HUDEP-2 (cell line): ENCODE measurements at regions not wholly inside any gene's neighbourhood (a gene's known extent, or its start where the extent isn't known, plus 50 kb on each side); places are given as distances from the start of the nearest gene placed in this dataset.

Experiments used
- DNase-seq, 76 experiments: peaks; one replicate each; lab custom pipeline; 2025; ENCODE audit not compliant: unreplicated experiment in 76 of 76; lab: John Stamatoyannopoulos, UW

DNA sequence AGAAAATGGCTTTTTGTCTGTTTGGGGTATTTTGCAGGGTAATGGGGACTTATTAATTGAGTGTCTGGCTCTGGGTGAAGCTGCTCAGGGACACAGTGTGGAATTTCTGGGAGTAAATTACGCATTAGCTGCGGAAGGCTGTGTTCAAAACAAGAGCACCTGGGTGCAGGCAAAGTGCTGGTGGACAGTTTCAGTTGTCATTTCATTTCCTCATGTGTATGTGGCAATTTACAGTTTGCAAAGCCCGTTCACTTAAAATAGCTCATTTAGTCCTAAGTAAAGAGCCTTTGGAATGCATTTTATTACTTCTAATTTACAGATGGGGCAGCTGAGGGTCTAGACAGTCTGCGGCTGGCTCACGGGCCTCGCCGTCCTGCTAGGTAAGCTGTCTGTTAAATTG, 546.8 kb downstream of the BCL11B start:
- DNase-seq, result no peak

DNA sequence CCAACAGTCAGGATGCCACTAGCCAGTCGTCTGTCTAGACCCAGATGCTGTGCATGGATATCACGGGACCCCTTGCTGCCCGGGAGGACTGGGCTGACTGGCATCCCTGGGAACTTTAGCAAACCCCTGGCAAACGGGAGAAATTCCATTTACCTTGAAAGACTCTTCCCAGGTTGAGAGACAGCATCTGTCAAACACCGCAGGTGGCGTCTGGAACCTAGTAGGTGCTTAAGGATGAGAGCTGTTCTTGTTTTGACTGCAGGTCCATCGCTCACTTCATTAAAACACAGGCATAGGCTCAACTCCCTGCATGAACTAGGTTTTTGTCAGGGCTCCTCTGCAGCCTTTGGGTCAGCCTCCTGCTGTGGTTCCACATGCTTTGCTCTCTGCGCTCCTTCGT, 546.3 kb downstream of the BCL11B start:
- DNase-seq, result no peak

GRCh38 chr14:98726585-98727405, 545.2 kb downstream of the BCL11B start:
- DNase-seq, result no peak

- no peak for DNase-seq
Observed at GRCh38 chr14:98728024-98728423, 544.0 kb downstream of the BCL11B start.

DNA sequence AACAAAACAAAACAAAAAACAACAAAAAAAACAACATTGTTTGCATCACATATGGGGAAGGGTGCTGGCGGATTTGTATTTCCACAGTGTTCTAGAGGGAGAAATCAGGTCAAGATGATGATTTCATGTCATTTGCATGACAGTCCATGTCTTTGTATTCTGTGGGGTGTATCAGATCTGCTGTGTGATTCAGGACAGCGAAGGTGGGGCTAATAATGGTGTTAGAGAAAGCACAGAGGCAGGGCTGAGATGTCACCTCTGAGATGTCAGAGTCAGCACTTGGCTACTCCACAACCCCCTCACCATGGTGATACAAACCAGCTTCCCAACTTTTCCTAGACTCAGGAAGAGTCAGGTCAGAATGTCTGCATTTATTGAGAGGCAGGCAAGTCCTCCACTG, 543.2 kb downstream of the BCL11B start:
- DNase-seq, result no peak

- DNase-seq, result no peak
Observed at GRCh38 chr14:98731286-98731685, 540.7 kb downstream of the BCL11B start.

DNA sequence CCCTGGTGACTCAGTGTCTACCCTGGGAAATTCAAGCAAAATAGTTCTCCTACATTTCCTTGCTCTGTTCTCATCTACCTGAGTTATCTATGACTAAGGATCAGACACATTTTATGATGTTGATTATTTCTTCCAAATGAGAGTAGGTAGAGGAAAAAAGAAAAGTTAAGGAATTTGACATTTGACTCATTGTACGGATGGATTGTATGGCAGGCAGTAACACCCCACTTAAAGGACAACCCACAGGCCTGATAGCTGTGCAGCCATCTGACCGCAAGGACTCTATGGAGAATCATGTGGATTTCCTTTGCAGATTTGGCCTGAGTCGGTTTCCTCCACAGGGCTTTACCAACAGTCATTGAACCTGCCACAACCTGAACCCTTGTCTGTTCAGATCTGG, 540.3 kb downstream of the BCL11B start:
- no peak for DNase-seq

DNA sequence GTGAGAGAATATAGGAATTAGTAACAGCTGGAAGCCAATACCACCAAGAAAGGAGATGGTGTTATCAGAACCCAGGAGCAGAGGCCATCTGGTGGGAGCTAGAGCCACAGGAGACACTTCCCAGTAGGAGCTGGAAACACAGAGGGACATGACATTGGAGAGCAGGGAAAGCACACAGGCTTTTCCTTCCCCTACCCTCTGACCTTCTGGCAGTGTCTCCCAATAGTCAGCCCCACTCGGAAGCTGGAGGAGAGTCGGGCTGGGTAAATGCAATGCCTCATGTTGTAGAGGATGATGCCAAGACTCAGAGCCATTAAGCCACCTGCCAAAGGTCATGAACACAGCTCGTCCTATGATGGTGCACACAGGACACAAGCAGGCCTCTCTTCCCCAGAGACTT, 538.5 kb downstream of the BCL11B start:
- no peak for DNase-seq

- no peak for DNase-seq
Observed at GRCh38 chr14:98736701-98737338, 535.2 kb downstream of the BCL11B start.

- DNase-seq, result no peak
Observed at GRCh38 chr14:98741523-98741922, 530.5 kb downstream of the BCL11B start.

- DNase-seq, result no peak
Observed at GRCh38 chr14:98742001-98742400, 530.0 kb downstream of the BCL11B start.

DNA sequence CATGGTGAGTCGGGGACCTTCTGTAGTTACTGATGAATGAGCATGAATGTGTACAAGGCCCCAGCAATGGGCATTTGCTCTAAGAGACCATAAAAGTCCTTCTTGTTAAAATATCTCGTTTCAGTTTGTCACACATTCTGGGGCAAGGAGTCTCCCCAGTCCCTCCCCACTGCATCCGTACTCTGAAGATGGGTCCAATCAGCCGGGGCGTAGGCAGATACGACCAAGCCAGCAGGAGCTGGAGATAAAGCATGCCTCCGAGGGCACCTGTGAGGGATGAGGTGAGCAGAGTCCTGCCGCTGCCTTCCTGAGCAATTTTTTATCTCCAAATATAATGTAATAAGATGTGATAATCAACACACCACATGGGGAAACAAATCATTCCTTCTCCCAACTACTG, 528.5 kb downstream of the BCL11B start:
- no peak for DNase-seq

DNA sequence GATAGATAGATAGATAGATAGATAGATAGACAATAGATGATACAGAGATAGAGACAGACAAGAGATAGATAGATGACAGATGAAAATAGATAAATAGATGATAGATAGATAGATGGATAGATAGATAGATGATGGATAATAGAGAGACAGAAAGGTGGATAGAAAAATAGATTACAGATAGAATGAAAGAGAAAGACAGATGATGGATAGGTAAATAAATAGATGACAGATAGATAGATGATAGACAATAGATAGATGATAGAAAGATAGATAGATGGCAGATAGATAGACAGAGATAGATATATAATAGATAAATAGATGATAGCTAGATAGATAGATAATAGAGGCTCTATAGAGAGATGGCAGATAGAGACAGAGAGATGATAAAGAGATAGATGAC, 523.0 kb downstream of the BCL11B start:
- DNase-seq, result no peak

GRCh38 chr14:98751110-98751509, 520.9 kb downstream of the BCL11B start:
- DNase-seq, result no peak

- no peak for DNase-seq
Observed at GRCh38 chr14:98752660-98753059, 519.3 kb downstream of the BCL11B start.

- no peak for DNase-seq
Observed at GRCh38 chr14:98754343-98755020, 517.5 kb downstream of the BCL11B start.

DNA sequence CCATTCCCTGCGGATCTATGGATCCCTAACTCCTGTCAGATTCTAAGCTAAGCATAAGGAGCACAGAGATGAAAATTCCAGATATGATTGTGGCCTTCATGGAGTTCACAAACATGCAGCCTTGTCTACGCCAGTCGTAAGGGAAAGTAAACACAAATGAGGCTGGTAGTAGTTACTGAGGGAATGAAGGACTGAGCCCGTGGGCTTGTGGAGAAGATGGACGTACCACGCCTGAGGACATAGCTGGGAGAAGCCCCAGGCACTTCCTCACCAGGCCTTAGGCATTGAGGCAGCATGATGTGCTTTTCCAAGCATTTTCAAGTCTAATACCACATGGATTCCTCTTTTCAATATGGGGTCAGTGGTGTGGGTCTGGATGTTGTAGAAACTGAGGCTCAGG, 515.2 kb downstream of the BCL11B start:
- no peak for DNase-seq

DNA sequence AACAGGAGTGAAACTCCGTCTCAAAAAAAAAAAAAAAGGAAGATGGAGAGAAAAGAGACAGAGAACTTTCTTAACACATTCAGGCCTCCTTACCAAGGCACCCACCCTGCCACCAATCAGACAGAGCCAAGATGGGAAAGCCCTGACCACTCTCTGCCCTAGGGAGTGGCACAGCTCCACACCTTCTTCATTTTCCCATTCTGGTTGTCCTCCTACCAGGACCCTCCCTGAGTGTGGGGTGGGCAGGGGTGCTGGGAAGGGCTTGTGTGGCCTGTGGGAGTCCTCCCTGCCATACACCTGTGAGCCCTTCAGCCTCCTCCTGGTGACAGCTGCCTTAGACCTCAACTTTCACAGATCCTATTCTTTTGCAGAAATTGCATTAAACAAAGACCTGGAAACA, 513.6 kb downstream of the BCL11B start:
- no peak for DNase-seq

DNA sequence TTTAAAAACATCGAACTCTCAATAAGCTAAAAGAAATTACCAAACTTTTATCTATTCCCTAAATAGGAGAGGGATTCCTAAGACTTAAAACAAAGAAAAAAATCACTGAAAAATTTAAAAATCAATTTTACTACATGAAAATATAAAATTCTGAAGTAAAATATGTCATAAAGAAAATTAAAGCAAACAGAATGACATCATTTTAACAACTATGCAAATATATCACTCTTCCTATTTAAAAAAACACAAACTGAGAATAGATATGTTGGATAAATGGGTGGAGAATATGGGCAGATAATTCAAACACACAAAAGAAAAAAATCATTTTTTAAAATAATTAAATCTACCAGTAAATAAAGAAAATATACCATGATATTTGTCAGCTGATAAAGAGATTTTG, 510.0 kb downstream of the BCL11B start:
- no peak for DNase-seq

DNA sequence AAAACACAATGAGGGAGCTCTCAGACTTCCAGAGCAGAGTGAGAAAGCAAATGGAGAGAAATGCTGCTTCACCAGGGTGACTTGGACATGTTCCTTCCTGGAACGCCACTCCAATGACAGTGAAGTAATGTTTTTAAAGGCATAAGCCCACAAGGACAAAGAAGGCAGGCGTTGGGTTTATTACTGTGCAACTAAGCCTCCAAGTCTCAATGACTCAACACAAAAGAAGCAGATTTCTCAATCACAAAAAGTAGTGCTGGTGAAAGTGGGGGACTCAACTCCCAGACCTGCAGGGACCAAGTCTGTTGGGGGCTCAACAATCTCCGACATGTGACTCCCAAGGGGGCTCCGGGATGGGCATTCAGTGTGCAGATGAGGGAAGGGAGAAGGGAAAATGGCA, 505.2 kb downstream of the BCL11B start:
- no peak for DNase-seq

GRCh38 chr14:98769326-98769725, 502.7 kb downstream of the BCL11B start:
- no peak for DNase-seq

DNA sequence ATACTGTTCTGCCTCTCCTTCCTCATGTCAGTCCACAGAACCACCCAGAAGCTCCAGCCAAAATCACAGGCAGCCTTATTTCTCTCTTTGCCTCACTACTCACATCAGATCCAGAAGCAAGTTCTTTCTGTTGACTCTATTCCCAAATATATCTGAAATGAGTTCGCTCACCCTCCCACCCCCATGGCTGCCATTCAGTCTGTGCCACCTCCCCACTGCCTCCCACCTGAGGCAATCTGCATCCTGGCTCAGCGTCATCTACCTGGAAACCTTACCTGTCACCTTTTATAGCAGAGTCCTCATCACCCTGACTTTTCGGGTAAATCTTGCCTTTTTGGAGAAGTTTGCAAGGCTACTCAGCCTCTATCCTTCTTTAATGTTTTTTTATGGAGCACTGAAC, 501.8 kb downstream of the BCL11B start:
- DNase-seq, result no peak
